ENCODE measurements at regions not wholly inside any gene's neighbourhood (a gene's known extent, or its start where the extent isn't known, plus 50 kb on each side); places are given as distances from the start of the nearest gene placed in this dataset.

DNA sequence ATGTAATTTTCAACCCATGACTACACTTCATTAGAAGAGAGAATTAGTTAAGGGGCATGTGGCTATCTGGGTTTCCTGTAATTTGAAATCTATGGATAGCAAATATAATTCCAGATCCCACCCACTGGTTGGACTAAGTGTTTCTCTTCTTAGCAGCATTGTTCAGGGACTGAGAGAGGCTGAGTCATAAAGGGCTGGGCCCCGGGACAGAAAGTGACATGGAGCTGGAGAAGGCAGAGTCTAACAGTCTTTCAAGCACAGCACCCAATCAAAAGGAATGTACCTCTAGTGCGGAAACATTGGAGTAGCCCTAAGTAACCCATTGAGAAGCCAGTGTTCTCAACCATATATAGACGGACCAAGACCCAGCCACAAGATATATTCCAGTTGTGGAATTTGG lies 363.9 kb downstream of the DHX35 start:
- TF ChIP-seq CTCF (IDR thresholded peaks at IDR 0.05; ENCODE audit: low read length) (no peak), EZH2 (IDR thresholded peaks at IDR 0.05; ENCODE audit: borderline replicate concordance, low read length) (no peak)
